Spleen (tissue), 11 donors: ENCODE measurements at regions not wholly inside any gene's neighbourhood (a gene's known extent, or its start where the extent isn't known, plus 50 kb on each side); places are given as distances from the start of the nearest gene placed in this dataset.

ENCODE experiments used
- DNase-seq: peaks from one replicate; pipeline ENCODE4 v3.0.0-alpha.2; 2020
- H3K27ac ChIP-seq, 8 donors: fragments of 200-600 bp; sonication (generic) in 7 of 8; 1 replicate in 4 of 8; 2 replicates in 4 of 8; pipeline versions ENCODE4 v1.5.0 to v1.8.0; 2016 to 2021; ENCODE audit warnings: inconsistent platforms in 4 of 8, mild to moderate bottlenecking in 4 of 8, moderate library complexity in 1 of 8
- H3K27me3 ChIP-seq, 7 donors: fragments of 200-600 bp; sonication (generic) in 6 of 7; replicated peaks in 1 of 7; 1 replicate in 4 of 7; 2 replicates in 3 of 7; pipeline versions ENCODE4 v1.5.0 to v1.8.0; 2016 to 2021; ENCODE audit warnings: inconsistent platforms in 3 of 7, mild to moderate bottlenecking in 1 of 7
- H3K36me3 ChIP-seq, 6 donors: fragments of 200-600 bp; sonication (generic) in 5 of 6; 1 replicate in 4 of 6; 2 replicates in 2 of 6; pipeline versions ENCODE4 v1.5.0 to v1.8.0; 2016 to 2021; ENCODE audit warnings: inconsistent platforms in 2 of 6
- H3K4me1 ChIP-seq, 6 donors: fragments of 200-600 bp; sonication (generic) in 5 of 6; 1 replicate in 3 of 6; 2 replicates in 3 of 6; pipeline versions ENCODE4 v1.5.0 to v1.8.0; 2016 to 2021; ENCODE audit warnings: inconsistent platforms in 3 of 6
- H3K4me3 ChIP-seq, 8 donors: fragments of 200-600 bp; sonication (generic) in 7 of 8; 1 replicate in 4 of 8; 2 replicates in 4 of 8; pipeline versions ENCODE4 v1.5.0 to v1.8.0; 2016 to 2021; ENCODE audit warnings: inconsistent platforms in 4 of 8, mild to moderate bottlenecking in 4 of 8, moderate library complexity in 2 of 8
- H3K9me3 ChIP-seq, 8 donors: fragments of 200-600 bp; sonication (generic) in 7 of 8; 1 replicate in 4 of 8; 2 replicates in 4 of 8; pipeline versions ENCODE4 v1.5.0 to v1.8.0; 2016 to 2021; ENCODE audit warnings: inconsistent platforms in 4 of 8
- POLR2A ChIP-seq, 3 donors: fragments of 450-650 bp; IDR thresholded peaks; one replicate each; pipeline ENCODE4 v1.5.1; 2017; ENCODE audit warnings: antibody characterized with exemption in 3 of 3, mild to moderate bottlenecking in 1 of 3
- POLR2AphosphoS5 ChIP-seq, 3 donors: sonication (generic); formaldehyde crosslinking; IDR thresholded peaks; one replicate each; pipeline ENCODE4 v1.5.1; 2017; ENCODE audit warnings: antibody characterized with exemption in 3 of 3
- WGBS, 5 donors: extraction: QIAGEN DNeasy Blood & Tissue Kit in 3 of 5; methylation state at CpG; one replicate each; pipeline versions ENCODE4 v1.1.5 to v1.1.7; 2013 to 2018; 5-methylcytosine and 5-hydroxymethylcytosine counted together
- intact Hi-C: fragments of 100-400 bp; cut with DNase I; formaldehyde crosslinking; loops from one replicate; pipeline ENCODE4 v1.15.0; 2023; ENCODE audit warnings: low total_unique reads
- TF ChIP-seq, protein P1 (sequence below), 11 experiments: fragments of 200-600 bp in 7 of 11; fragments of 450-650 bp in 4 of 11; sonication (generic) in 4 of 11; IDR thresholded peaks in 8 of 11; conservative IDR thresholded peaks in 3 of 11; 1 replicate in 7 of 11; 2 replicates in 4 of 11; pipeline versions ENCODE4 v1.4.0 to v1.8.0; 2016 to 2021; ENCODE audit warnings: antibody characterized with exemption in 11 of 11, inconsistent platforms in 4 of 11, mild to moderate bottlenecking in 1 of 11
- donor health status: healthy with polysubstance abuse.
- donor health status: DM: no; HTN: no; CAD: no; lungs with moderate emphysema.
- donor health status: DM: no; HTN: no; CAD: no.
- donor health status: Bipolar disorder and iron deficiency.
- donor health status: healthy.
- donor health status: DM: no; HTN: no; CAD: no.
- donor health status: DM: yes; HTN: yes; CAD: no.

GRCh38 chr18:65567372-65567771, 183.4 kb upstream of the CDH7 start:
- peaks cover 0 to 16% (median 4%) of the 10 kb centered on the region in 8 donors for H3K9me3 ChIP-seq
- TF ChIP-seq POLR2A (IDR thresholded peaks at IDR 0.05) (no peak), POLR2AphosphoS5 (IDR thresholded peaks at IDR 0.05) (no peak)
- TF ChIP-seq, protein P1, sequence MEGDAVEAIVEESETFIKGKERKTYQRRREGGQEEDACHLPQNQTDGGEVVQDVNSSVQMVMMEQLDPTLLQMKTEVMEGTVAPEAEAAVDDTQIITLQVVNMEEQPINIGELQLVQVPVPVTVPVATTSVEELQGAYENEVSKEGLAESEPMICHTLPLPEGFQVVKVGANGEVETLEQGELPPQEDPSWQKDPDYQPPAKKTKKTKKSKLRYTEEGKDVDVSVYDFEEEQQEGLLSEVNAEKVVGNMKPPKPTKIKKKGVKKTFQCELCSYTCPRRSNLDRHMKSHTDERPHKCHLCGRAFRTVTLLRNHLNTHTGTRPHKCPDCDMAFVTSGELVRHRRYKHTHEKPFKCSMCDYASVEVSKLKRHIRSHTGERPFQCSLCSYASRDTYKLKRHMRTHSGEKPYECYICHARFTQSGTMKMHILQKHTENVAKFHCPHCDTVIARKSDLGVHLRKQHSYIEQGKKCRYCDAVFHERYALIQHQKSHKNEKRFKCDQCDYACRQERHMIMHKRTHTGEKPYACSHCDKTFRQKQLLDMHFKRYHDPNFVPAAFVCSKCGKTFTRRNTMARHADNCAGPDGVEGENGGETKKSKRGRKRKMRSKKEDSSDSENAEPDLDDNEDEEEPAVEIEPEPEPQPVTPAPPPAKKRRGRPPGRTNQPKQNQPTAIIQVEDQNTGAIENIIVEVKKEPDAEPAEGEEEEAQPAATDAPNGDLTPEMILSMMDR (IDR thresholded peaks at IDR 0.05 in 8 of 11, conservative IDR thresholded peaks at IDR 0.05 in 3 of 11), result no peak
- H3K36me3 ChIP-seq, result no peaks in the 10 kb centered on the region
- H3K27me3 ChIP-seq, result no peaks in the 10 kb centered on the region
- 12 to 24% (median 14%) methylated on average over 3 of the region's 3 CpGs for WGBS, 5 donors
- no peak overlapping the region for H3K27ac ChIP-seq
- no peaks in the 10 kb centered on the region for H3K4me1 ChIP-seq
- no peak for DNase-seq
- intact Hi-C loops, result no loop called here
- no peak overlapping the region for H3K4me3 ChIP-seq

DNA sequence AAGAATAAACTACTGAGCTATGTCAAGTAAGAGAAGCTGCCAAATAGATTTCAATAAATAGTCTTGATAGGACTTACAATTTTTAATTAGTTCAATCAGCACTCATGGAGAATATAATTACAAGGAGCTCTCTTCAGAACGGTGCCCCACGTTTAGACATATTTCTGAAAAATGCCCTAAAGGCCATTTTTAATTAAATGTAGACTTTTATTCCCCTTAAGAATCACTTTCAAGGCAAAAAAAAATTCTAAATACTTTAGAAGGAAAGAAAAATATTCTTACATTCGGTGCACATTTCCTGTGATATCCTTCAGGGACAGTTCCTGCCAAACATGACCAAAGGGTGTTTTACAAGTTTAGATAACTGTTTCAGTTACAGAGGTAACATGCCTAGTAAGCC, 202.5 kb upstream of the CDH7 start:
- no peak overlapping the region for H3K27ac ChIP-seq
- H3K36me3 ChIP-seq, result no peaks in the 10 kb centered on the region
- 66 to 72% (median 71%) methylated on average over 3 of the region's 3 CpGs for WGBS, 5 donors
- intact Hi-C loops, result no loop called here
- H3K27me3 ChIP-seq, result no peaks in the 10 kb centered on the region
- no peak overlapping the region for H3K4me3 ChIP-seq
- DNase-seq, result no peak
- H3K9me3 ChIP-seq, result peaks cover 0 to 15% (median 7%) of the 10 kb centered on the region in 8 donors
- no peak for TF ChIP-seq POLR2AphosphoS5 (IDR thresholded peaks at IDR 0.05)
- TF ChIP-seq, protein P1 (IDR thresholded peaks at IDR 0.05 in 8 of 11, conservative IDR thresholded peaks at IDR 0.05 in 3 of 11), result no peak
- TF ChIP-seq POLR2A (IDR thresholded peaks at IDR 0.05), result no peak
- no peaks in the 10 kb centered on the region for H3K4me1 ChIP-seq

DNA sequence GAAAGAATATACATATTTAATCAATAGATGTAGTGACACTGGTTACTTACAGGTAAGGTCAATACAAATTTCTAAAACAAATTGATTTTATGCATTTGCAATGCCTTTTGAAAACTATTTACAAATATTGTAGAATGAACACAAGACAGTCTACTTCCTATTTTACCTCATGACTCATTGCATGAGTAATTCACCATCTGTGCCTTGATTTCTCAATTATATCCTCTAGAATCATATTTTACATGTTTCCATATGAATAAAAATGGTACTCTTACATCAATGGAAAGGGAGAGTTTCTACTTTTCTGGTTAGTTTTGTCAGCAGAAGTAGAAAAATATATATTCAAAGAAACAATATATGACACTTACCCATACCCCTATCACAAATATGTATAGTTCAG, 203.8 kb upstream of the CDH7 start:
- Histone ChIP-seq H3K9me3 (peaks cover 0 to 15% (median 7%) of the 10 kb centered on the region in 8 donors), H3K27me3 (no peaks in the 10 kb centered on the region), H3K4me3 (no peak overlapping the region), H3K36me3 (no peaks in the 10 kb centered on the region), H3K4me1 (no peaks in the 10 kb centered on the region), H3K27ac (no peak overlapping the region)
- DNase-seq, result no peak
- TF ChIP-seq, protein P1 (IDR thresholded peaks at IDR 0.05 in 8 of 11, conservative IDR thresholded peaks at IDR 0.05 in 3 of 11), result no peak
- TF ChIP-seq POLR2AphosphoS5 (IDR thresholded peaks at IDR 0.05) (no peak), POLR2A (IDR thresholded peaks at IDR 0.05) (no peak)
- intact Hi-C loops, result no loop called here

DNA sequence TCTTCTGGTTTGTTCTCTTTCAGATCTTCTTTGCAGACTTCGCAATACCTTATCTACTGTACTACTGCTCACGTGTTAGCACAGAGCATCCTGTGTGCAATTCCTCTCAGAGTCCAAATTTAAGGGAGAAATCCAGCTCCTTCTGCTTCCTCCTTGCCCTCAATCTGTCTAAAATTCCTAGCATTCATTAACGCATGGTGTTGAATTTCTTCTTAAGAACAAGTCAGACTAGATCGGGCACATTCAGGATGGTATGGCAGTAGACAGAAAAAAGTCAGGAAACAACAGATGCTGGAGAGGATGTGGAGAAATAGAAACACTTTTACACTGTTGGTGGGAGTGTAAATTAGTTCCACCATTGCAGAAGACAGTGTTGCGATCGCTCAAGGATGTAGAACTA, 206.1 kb upstream of the CDH7 start:
- Histone ChIP-seq H3K36me3 (no peaks in the 10 kb centered on the region), H3K27ac (no peak overlapping the region), H3K27me3 (no peaks in the 10 kb centered on the region), H3K4me1 (no peaks in the 10 kb centered on the region), H3K9me3 (peaks cover 0 to 15% (median 7%) of the 10 kb centered on the region in 8 donors), H3K4me3 (no peak overlapping the region)
- intact Hi-C loops, result no loop called here
- no peak for DNase-seq
- TF ChIP-seq POLR2AphosphoS5 (IDR thresholded peaks at IDR 0.05) (no peak), POLR2A (IDR thresholded peaks at IDR 0.05) (no peak)
- TF ChIP-seq, protein P1 (IDR thresholded peaks at IDR 0.05 in 8 of 11, conservative IDR thresholded peaks at IDR 0.05 in 3 of 11), result no peak
- WGBS, 5 donors, result 89 to 96% (median 91%) methylated on average over 6 of the region's 6 CpGs
